ENCODE measurements at regions not wholly inside any gene's neighbourhood (a gene's known extent, or its start where the extent isn't known, plus 50 kb on each side); places are given as distances from the start of the nearest gene placed in this dataset.

DNA sequence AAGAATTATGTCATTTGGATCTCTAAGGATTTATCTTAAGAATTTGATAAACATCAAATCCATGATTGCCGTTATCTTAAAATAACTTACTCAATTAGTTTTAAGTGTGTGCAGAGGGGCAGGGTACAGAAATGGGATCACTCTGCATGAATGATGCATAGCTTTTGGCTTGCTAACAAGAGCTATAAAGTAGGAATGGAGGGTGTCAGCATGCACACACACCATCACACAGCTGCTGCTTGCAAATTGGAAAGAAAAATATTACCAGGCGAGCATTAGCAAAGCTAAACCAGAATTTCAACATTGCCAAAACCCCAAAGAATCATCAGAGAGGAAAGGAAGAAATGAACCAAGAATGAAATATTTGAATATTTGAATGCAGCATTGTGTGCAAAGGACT is 580.6 kb downstream of the LMO7 start:
- in situ Hi-C loops (cut with HindIII; ENCODE audit: low pct_unique_long_range_greater_than_20kb, low sequenced_read_pairs), result no loop called here

DNA sequence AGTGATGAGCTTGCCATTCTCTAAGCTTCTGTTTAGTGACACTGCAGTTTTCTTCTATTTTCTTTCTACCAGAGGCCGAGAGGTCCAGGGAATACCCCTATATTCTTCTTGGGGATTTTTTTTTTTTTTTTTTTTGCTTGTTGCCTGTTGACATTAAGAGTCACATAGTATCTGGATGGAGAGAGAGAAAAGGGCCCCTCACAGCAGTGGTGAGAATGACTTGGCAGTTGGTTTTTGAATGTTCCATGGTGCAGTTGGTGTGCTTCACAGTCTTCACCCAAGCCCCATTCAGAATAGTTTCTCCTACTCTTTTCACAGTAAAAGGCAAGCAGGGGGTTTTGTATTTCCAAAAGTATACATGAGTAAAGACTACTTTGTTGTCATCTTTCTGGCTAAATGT is 577.9 kb downstream of the LMO7 start:
- BruUV-seq (replicated peaks), result no TSS peak
- DNase-seq (ENCODE audit: low read depth, low spot score), result no peak

More for the DNA sequence above, 580.6 kb downstream of the LMO7 start:
- no peak for TF ChIP-seq TCF7L2 (IDR thresholded peaks at IDR 0.05; ENCODE audit: low read depth, low read length)
- TF ChIP-seq, protein P1, sequence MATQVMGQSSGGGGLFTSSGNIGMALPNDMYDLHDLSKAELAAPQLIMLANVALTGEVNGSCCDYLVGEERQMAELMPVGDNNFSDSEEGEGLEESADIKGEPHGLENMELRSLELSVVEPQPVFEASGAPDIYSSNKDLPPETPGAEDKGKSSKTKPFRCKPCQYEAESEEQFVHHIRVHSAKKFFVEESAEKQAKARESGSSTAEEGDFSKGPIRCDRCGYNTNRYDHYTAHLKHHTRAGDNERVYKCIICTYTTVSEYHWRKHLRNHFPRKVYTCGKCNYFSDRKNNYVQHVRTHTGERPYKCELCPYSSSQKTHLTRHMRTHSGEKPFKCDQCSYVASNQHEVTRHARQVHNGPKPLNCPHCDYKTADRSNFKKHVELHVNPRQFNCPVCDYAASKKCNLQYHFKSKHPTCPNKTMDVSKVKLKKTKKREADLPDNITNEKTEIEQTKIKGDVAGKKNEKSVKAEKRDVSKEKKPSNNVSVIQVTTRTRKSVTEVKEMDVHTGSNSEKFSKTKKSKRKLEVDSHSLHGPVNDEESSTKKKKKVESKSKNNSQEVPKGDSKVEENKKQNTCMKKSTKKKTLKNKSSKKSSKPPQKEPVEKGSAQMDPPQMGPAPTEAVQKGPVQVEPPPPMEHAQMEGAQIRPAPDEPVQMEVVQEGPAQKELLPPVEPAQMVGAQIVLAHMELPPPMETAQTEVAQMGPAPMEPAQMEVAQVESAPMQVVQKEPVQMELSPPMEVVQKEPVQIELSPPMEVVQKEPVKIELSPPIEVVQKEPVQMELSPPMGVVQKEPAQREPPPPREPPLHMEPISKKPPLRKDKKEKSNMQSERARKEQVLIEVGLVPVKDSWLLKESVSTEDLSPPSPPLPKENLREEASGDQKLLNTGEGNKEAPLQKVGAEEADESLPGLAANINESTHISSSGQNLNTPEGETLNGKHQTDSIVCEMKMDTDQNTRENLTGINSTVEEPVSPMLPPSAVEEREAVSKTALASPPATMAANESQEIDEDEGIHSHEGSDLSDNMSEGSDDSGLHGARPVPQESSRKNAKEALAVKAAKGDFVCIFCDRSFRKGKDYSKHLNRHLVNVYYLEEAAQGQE (IDR thresholded peaks at IDR 0.05; ENCODE audit: insufficient read depth in 1 of 2, low read depth in 2 of 2, low read length in 1 of 2), result no peak
- no peak for TF ChIP-seq POLR2AphosphoS5 (IDR thresholded peaks at IDR 0.05; ENCODE audit: low read depth, low read length)
- no peak for TF ChIP-seq SIN3A (IDR thresholded peaks at IDR 0.05; ENCODE audit: borderline replicate concordance, insufficient read depth, low read depth, low read length)
- TF ChIP-seq, protein P2, sequence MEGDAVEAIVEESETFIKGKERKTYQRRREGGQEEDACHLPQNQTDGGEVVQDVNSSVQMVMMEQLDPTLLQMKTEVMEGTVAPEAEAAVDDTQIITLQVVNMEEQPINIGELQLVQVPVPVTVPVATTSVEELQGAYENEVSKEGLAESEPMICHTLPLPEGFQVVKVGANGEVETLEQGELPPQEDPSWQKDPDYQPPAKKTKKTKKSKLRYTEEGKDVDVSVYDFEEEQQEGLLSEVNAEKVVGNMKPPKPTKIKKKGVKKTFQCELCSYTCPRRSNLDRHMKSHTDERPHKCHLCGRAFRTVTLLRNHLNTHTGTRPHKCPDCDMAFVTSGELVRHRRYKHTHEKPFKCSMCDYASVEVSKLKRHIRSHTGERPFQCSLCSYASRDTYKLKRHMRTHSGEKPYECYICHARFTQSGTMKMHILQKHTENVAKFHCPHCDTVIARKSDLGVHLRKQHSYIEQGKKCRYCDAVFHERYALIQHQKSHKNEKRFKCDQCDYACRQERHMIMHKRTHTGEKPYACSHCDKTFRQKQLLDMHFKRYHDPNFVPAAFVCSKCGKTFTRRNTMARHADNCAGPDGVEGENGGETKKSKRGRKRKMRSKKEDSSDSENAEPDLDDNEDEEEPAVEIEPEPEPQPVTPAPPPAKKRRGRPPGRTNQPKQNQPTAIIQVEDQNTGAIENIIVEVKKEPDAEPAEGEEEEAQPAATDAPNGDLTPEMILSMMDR (IDR thresholded peaks at IDR 0.05), result no peak
- no TSS peak for BruUV-seq (replicated peaks)
- POLR2A ChIA-PET, result no interaction called here
- Histone ChIP-seq H3K36me3 (ENCODE audit: control insufficient read depth, insufficient read depth, low read length) (no peaks in the 10 kb centered on the region), H3K27ac (ENCODE audit: low read length) (no peak overlapping the region), H3K4me1 (ENCODE audit: control insufficient read depth, insufficient read depth, low read length) (no peaks in the 10 kb centered on the region), H3K27me3 (ENCODE audit: control insufficient read depth, insufficient read depth, low read length) (no peaks in the 10 kb centered on the region), H3K9me3 (ENCODE audit: control insufficient read depth, insufficient read depth, low read depth, low read length) (no peaks in the 10 kb centered on the region), H3K4me3 (ENCODE audit: low read depth in 2 of 2, low read length in 2 of 2) (no peak overlapping the region)
- ATAC-seq, result no peak
- intact Hi-C loops (cut with micrococcal nuclease; ENCODE audit: unreplicated experiment), result no loop called here
- CTCF ChIA-PET, result no interaction called here
- DNase-seq (ENCODE audit: low read depth, low spot score), result no peak

More for the DNA sequence above, 577.9 kb downstream of the LMO7 start:
- TF ChIP-seq, protein P1 (IDR thresholded peaks at IDR 0.05; ENCODE audit: insufficient read depth in 1 of 2, low read depth in 2 of 2, low read length in 1 of 2), result no peak
- TF ChIP-seq, protein P2 (IDR thresholded peaks at IDR 0.05), result no peak
- TF ChIP-seq SIN3A (IDR thresholded peaks at IDR 0.05; ENCODE audit: borderline replicate concordance, insufficient read depth, low read depth, low read length) (no peak), POLR2AphosphoS5 (IDR thresholded peaks at IDR 0.05; ENCODE audit: low read depth, low read length) (no peak), TCF7L2 (IDR thresholded peaks at IDR 0.05; ENCODE audit: low read depth, low read length) (no peak)
- POLR2A ChIA-PET, result no interaction called here
- CTCF ChIA-PET, result no interaction called here
- H3K4me3 ChIP-seq (ENCODE audit: low read depth in 2 of 2, low read length in 2 of 2), result no peak overlapping the region
- in situ Hi-C loops (cut with HindIII; ENCODE audit: low pct_unique_long_range_greater_than_20kb, low sequenced_read_pairs), result no loop called here
- no peaks in the 10 kb centered on the region for H3K27me3 ChIP-seq (ENCODE audit: control insufficient read depth, insufficient read depth, low read length)
- no peaks in the 10 kb centered on the region for H3K9me3 ChIP-seq (ENCODE audit: control insufficient read depth, insufficient read depth, low read depth, low read length)
- H3K27ac ChIP-seq (ENCODE audit: low read length), result no peak overlapping the region
- ATAC-seq, result no peak
- H3K4me1 ChIP-seq (ENCODE audit: control insufficient read depth, insufficient read depth, low read length), result no peaks in the 10 kb centered on the region
- intact Hi-C loops (cut with micrococcal nuclease; ENCODE audit: unreplicated experiment), result no loop called here
- no peaks in the 10 kb centered on the region for H3K36me3 ChIP-seq (ENCODE audit: control insufficient read depth, insufficient read depth, low read length)

Data from Panc1 (cell line).